GM23338 (cell line): ENCODE measurements at regions not wholly inside any gene's neighbourhood (a gene's known extent, or its start where the extent isn't known, plus 50 kb on each side); places are given as distances from the start of the nearest gene placed in this dataset.

Source experiments
- ATAC-seq: fragments of 200-7000 bp; cut with Tn5 transposase; 3 replicates; pipeline ENCODE4 v1.9.1; 2020
- DNase-seq: peaks from one replicate; pipeline ENCODE4 v3.0.0-alpha.2; 2015; ENCODE audit warnings: low spot score
- H2AFZ ChIP-seq: fragments of 200-600 bp; sonication (generic); 2 replicates; pipeline ENCODE4 v1.8.0; 2016; ENCODE audit warnings: antibody characterized with exemption, mild to moderate bottlenecking, moderate library complexity
- H3F3A ChIP-seq: fragments of 200-600 bp; sonication (generic); replicated peaks from 2 replicates; pipeline ENCODE4 v1.8.0; 2017; ENCODE audit warnings: antibody characterized with exemption, mixed run types, low read depth
- H3K27ac ChIP-seq: fragments of 200-600 bp; sonication (generic); 2 replicates; pipeline ENCODE4 v1.6.1; 2016; ENCODE audit warnings: low read depth
- H3K27me3 ChIP-seq: fragments of 200-600 bp; sonication (generic); 2 replicates; pipeline ENCODE4 v1.8.0; 2016; ENCODE audit warnings: mild to moderate bottlenecking, mixed run types, moderate library complexity; ENCODE audit not compliant: insufficient read depth
- H3K36me3 ChIP-seq: fragments of 200-600 bp; sonication (generic); 2 replicates; pipeline ENCODE4 v1.8.0; 2016; ENCODE audit warnings: mild to moderate bottlenecking; ENCODE audit not compliant: insufficient read depth
- H3K4me1 ChIP-seq: fragments of 200-600 bp; sonication (generic); 2 replicates; pipeline ENCODE4 v1.8.0; 2016; ENCODE audit warnings: mild to moderate bottlenecking, moderate library complexity; ENCODE audit not compliant: insufficient read depth
- H3K4me2 ChIP-seq: fragments of 200-600 bp; sonication (generic); 2 replicates; pipeline ENCODE4 v1.7.1; 2017; ENCODE audit warnings: mixed run types
- H3K4me3 ChIP-seq: fragments of 200-600 bp; sonication (generic); 2 replicates; pipeline ENCODE4 v1.6.1; 2016; ENCODE audit warnings: mixed run types
- H3K79me2 ChIP-seq: fragments of 200-600 bp; sonication (generic); replicated peaks from 2 replicates; pipeline ENCODE4 v1.8.0; 2017; ENCODE audit warnings: mild to moderate bottlenecking; ENCODE audit not compliant: insufficient read depth
- H3K9me2 ChIP-seq: fragments of 200-600 bp; sonication (generic); 2 replicates; pipeline ENCODE4 v1.8.0; 2017; ENCODE audit not compliant: insufficient read depth
- H4K20me1 ChIP-seq: fragments of 200-600 bp; sonication (generic); replicated peaks from 2 replicates; pipeline ENCODE4 v1.8.0; 2017; ENCODE audit warnings: mild to moderate bottlenecking; ENCODE audit not compliant: insufficient read depth
- H3K27ac Mint-ChIP-seq: 2 replicates; pipeline ENCODE4 v1.8.0; 2020; ENCODE audit warnings: inconsistent platforms, mild to moderate bottlenecking, moderate library complexity, mixed read lengths
- H3K27me3 Mint-ChIP-seq: 3 replicates; pipeline ENCODE4 v1.8.0; 2022; ENCODE audit warnings: low read depth, mild to moderate bottlenecking, moderate library complexity, mixed read lengths, inconsistent platforms; ENCODE audit not compliant: insufficient read depth, poor library complexity
- H3K36me3 Mint-ChIP-seq: 3 replicates; pipeline ENCODE4 v1.8.0; 2021; ENCODE audit warnings: low read depth, mild to moderate bottlenecking, inconsistent platforms, moderate library complexity, mixed read lengths
- H3K4me1 Mint-ChIP-seq: 3 replicates; pipeline ENCODE4 v1.8.0; 2020; ENCODE audit warnings: mild to moderate bottlenecking, inconsistent platforms, mixed read lengths
- H3K4me3 Mint-ChIP-seq: 3 replicates; pipeline ENCODE4 v1.8.0; 2021; ENCODE audit warnings: moderate library complexity, mild to moderate bottlenecking, inconsistent platforms, mixed read lengths
- H3K9me3 Mint-ChIP-seq: 3 replicates; pipeline ENCODE4 v1.8.0; 2020; ENCODE audit warnings: moderate library complexity, mild to moderate bottlenecking, inconsistent platforms, mixed read lengths
- CREB1 ChIP-seq: fragments of 250-450 bp; sonication (Bioruptor Pico); IDR thresholded peaks from 2 replicates; pipeline ENCODE4 v1.5.0; 2020; ENCODE audit warnings: low read depth, mild to moderate bottlenecking, moderate library complexity
- EZH2 ChIP-seq: fragments of 200-600 bp; sonication (generic); IDR thresholded peaks from one replicate; pipeline ENCODE4 v1.8.0; 2017; ENCODE audit warnings: antibody characterized with exemption, mild to moderate bottlenecking, low read depth; ENCODE audit not compliant: unreplicated experiment
- EZH2phosphoT487 ChIP-seq: fragments of 200-600 bp; sonication (generic); IDR thresholded peaks from one replicate; pipeline ENCODE4 v1.8.1; 2018; ENCODE audit warnings: antibody characterized with exemption; ENCODE audit not compliant: unreplicated experiment
- JUNB ChIP-seq: IDR thresholded peaks from one replicate; pipeline ENCODE4 v1.6.1; 2016; ENCODE audit warnings: antibody characterized with exemption; ENCODE audit not compliant: unreplicated experiment
- NANOG ChIP-seq: IDR thresholded peaks from 2 replicates; pipeline ENCODE4 v1.6.1; 2016; ENCODE audit warnings: antibody characterized with exemption, borderline replicate concordance
- POLR2AphosphoS5 ChIP-seq: IDR thresholded peaks from 2 replicates; pipeline ENCODE4 v1.6.1; 2016; ENCODE audit warnings: antibody characterized with exemption, low read depth
- ZNF114 ChIP-seq: fragments of 250-450 bp; sonication (Bioruptor Pico); IDR thresholded peaks from 2 replicates; pipeline ENCODE4 v1.5.0; 2020; ENCODE audit warnings: mild to moderate bottlenecking, moderate library complexity
- ZNF331 ChIP-seq: fragments of 250-450 bp; sonication (Bioruptor Pico); IDR thresholded peaks from 2 replicates; pipeline ENCODE4 v1.5.0; 2020; ENCODE audit warnings: low read depth, mild to moderate bottlenecking, moderate library complexity
- TF ChIP-seq, protein P1 (sequence below): fragments of 250-450 bp; sonication (Bioruptor Pico); IDR thresholded peaks from 2 replicates; pipeline ENCODE4 v1.5.0; 2020; ENCODE audit warnings: mild to moderate bottlenecking, moderate library complexity
- TF ChIP-seq, protein P2 (sequence below): IDR thresholded peaks from 2 replicates; pipeline ENCODE4 v1.6.1; 2016; ENCODE audit warnings: antibody characterized with exemption
- TF ChIP-seq, protein P3 (sequence below): IDR thresholded peaks from one replicate; pipeline ENCODE4 v1.6.1; 2018; ENCODE audit warnings: antibody characterized with exemption; ENCODE audit not compliant: unreplicated experiment

DNA sequence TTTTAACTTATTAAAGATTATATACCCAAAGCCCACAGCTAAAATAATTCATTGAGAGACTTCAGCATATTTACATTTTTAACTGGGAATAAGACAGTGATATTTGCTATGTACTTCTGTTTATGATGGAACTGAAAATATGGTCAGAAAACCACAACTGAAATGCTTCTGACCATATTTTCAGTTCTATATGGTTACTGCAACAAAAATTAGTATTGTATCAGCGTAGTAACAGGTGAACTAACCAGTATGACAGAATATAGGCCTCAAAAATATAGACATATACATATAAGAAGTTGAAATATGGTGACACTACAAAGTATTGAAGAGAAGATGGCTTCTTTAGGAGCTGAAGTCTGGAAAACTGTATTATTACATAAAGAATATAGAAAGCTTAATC, 857.4 kb downstream of the OLFM4 start (continued):
- TF ChIP-seq, protein P1, sequence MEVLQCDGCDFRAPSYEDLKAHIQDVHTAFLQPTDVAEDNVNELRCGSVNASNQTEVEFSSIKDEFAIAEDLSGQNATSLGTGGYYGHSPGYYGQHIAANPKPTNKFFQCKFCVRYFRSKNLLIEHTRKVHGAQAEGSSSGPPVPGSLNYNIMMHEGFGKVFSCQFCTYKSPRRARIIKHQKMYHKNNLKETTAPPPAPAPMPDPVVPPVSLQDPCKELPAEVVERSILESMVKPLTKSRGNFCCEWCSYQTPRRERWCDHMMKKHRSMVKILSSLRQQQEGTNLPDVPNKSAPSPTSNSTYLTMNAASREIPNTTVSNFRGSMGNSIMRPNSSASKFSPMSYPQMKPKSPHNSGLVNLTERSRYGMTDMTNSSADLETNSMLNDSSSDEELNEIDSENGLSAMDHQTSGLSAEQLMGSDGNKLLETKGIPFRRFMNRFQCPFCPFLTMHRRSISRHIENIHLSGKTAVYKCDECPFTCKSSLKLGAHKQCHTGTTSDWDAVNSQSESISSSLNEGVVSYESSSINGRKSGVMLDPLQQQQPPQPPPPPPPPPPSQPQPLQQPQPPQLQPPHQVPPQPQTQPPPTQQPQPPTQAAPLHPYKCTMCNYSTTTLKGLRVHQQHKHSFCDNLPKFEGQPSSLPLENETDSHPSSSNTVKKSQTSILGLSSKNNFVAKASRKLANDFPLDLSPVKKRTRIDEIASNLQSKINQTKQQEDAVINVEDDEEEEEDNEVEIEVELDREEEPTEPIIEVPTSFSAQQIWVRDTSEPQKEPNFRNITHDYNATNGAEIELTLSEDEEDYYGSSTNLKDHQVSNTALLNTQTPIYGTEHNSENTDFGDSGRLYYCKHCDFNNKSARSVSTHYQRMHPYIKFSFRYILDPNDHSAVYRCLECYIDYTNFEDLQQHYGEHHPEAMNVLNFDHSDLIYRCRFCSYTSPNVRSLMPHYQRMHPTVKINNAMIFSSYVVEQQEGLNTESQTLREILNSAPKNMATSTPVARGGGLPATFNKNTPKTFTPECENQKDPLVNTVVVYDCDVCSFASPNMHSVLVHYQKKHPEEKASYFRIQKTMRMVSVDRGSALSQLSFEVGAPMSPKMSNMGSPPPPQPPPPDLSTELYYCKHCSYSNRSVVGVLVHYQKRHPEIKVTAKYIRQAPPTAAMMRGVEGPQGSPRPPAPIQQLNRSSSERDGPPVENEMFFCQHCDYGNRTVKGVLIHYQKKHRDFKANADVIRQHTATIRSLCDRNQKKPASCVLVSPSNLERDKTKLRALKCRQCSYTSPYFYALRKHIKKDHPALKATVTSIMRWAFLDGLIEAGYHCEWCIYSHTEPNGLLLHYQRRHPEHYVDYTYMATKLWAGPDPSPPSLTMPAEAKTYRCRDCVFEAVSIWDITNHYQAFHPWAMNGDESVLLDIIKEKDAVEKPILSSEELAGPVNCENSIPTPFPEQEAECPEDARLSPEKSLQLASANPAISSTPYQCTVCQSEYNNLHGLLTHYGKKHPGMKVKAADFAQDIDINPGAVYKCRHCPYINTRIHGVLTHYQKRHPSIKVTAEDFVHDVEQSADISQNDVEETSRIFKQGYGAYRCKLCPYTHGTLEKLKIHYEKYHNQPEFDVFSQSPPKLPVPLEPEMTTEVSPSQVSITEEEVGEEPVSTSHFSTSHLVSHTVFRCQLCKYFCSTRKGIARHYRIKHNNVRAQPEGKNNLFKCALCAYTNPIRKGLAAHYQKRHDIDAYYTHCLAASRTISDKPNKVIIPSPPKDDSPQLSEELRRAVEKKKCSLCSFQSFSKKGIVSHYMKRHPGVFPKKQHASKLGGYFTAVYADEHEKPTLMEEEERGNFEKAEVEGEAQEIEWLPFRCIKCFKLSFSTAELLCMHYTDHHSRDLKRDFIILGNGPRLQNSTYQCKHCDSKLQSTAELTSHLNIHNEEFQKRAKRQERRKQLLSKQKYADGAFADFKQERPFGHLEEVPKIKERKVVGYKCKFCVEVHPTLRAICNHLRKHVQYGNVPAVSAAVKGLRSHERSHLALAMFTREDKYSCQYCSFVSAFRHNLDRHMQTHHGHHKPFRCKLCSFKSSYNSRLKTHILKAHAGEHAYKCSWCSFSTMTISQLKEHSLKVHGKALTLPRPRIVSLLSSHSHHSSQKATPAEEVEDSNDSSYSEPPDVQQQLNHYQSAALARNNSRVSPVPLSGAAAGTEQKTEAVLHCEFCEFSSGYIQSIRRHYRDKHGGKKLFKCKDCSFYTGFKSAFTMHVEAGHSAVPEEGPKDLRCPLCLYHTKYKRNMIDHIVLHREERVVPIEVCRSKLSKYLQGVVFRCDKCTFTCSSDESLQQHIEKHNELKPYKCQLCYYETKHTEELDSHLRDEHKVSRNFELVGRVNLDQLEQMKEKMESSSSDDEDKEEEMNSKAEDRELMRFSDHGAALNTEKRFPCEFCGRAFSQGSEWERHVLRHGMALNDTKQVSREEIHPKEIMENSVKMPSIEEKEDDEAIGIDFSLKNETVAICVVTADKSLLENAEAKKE, result no peak

DNA sequence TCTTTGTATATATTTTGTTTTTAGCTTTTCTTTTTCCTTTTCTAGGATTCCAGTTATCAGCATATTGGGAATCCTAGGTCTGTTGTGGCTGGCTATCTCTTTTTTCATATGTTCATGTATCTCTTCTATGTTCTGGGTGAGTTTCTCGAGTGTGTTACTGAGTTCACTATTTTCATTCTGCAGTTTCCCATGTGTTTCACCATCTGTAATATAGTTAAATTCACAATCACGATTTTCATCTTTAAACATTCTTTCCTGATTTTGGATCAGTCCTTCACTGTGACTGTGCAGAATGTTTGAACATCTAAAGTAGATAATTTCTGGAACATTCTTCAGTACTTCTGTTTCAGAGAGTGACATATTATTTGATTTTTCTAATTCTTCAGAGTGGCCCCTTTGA, 862.1 kb downstream of the OLFM4 start:
- H3K27me3 Mint-ChIP-seq, result no peaks in the 10 kb centered on the region
- H3K36me3 ChIP-seq, result no peaks in the 10 kb centered on the region
- H3K27ac Mint-ChIP-seq, result no peak overlapping the region
- no peaks in the 10 kb centered on the region for H3K27me3 ChIP-seq
- H3K9me2 ChIP-seq, result no peaks in the 10 kb centered on the region
- H3K36me3 Mint-ChIP-seq, result no peaks in the 10 kb centered on the region
- H3K9me3 Mint-ChIP-seq, result no peaks in the 10 kb centered on the region
- H3K4me3 Mint-ChIP-seq, result no peak overlapping the region
- H3K4me2 ChIP-seq, result no peak overlapping the region
- DNase-seq (no peak), ATAC-seq (no peak)
- H3K4me1 ChIP-seq, result no peaks in the 10 kb centered on the region
- H3K27ac ChIP-seq, result no peak overlapping the region
- H3K4me3 ChIP-seq, result no peak overlapping the region
- no peaks in the 10 kb centered on the region for H4K20me1 ChIP-seq
- no peaks in the 10 kb centered on the region for H3K4me1 Mint-ChIP-seq
- no peaks in the 10 kb centered on the region for H3K79me2 ChIP-seq
- H3F3A ChIP-seq, result no peaks in the 10 kb centered on the region
- no peak overlapping the region for H2AFZ ChIP-seq
- no peak for TF ChIP-seq POLR2AphosphoS5
- TF ChIP-seq EZH2, result no peak
- TF ChIP-seq JUNB, result no peak
- no peak for TF ChIP-seq CREB1 (CRISPR knock-in tag)
- TF ChIP-seq ZNF114 (CRISPR knock-in tag), result no peak
- no peak for TF ChIP-seq ZNF331 (CRISPR knock-in tag)
- no peak for TF ChIP-seq NANOG
- TF ChIP-seq, protein P2, sequence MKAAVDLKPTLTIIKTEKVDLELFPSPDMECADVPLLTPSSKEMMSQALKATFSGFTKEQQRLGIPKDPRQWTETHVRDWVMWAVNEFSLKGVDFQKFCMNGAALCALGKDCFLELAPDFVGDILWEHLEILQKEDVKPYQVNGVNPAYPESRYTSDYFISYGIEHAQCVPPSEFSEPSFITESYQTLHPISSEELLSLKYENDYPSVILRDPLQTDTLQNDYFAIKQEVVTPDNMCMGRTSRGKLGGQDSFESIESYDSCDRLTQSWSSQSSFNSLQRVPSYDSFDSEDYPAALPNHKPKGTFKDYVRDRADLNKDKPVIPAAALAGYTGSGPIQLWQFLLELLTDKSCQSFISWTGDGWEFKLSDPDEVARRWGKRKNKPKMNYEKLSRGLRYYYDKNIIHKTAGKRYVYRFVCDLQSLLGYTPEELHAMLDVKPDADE, result no peak
- TF ChIP-seq, protein P3, sequence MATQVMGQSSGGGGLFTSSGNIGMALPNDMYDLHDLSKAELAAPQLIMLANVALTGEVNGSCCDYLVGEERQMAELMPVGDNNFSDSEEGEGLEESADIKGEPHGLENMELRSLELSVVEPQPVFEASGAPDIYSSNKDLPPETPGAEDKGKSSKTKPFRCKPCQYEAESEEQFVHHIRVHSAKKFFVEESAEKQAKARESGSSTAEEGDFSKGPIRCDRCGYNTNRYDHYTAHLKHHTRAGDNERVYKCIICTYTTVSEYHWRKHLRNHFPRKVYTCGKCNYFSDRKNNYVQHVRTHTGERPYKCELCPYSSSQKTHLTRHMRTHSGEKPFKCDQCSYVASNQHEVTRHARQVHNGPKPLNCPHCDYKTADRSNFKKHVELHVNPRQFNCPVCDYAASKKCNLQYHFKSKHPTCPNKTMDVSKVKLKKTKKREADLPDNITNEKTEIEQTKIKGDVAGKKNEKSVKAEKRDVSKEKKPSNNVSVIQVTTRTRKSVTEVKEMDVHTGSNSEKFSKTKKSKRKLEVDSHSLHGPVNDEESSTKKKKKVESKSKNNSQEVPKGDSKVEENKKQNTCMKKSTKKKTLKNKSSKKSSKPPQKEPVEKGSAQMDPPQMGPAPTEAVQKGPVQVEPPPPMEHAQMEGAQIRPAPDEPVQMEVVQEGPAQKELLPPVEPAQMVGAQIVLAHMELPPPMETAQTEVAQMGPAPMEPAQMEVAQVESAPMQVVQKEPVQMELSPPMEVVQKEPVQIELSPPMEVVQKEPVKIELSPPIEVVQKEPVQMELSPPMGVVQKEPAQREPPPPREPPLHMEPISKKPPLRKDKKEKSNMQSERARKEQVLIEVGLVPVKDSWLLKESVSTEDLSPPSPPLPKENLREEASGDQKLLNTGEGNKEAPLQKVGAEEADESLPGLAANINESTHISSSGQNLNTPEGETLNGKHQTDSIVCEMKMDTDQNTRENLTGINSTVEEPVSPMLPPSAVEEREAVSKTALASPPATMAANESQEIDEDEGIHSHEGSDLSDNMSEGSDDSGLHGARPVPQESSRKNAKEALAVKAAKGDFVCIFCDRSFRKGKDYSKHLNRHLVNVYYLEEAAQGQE, result no peak
- TF ChIP-seq EZH2phosphoT487, result no peak
